ENCODE measurements at regions not wholly inside any gene's neighbourhood (a gene's known extent, or its start where the extent isn't known, plus 50 kb on each side); places are given as distances from the start of the nearest gene placed in this dataset.
A peak's percentile ranks its signal among the peaks of the same experiment; 100 is the strongest.

- no peak overlapping the region for H3K4me3 Mint-ChIP-seq
- peaks cover 5% of the 10 kb centered on the region for H3K9me3 Mint-ChIP-seq
- TF ChIP-seq, protein P1, sequence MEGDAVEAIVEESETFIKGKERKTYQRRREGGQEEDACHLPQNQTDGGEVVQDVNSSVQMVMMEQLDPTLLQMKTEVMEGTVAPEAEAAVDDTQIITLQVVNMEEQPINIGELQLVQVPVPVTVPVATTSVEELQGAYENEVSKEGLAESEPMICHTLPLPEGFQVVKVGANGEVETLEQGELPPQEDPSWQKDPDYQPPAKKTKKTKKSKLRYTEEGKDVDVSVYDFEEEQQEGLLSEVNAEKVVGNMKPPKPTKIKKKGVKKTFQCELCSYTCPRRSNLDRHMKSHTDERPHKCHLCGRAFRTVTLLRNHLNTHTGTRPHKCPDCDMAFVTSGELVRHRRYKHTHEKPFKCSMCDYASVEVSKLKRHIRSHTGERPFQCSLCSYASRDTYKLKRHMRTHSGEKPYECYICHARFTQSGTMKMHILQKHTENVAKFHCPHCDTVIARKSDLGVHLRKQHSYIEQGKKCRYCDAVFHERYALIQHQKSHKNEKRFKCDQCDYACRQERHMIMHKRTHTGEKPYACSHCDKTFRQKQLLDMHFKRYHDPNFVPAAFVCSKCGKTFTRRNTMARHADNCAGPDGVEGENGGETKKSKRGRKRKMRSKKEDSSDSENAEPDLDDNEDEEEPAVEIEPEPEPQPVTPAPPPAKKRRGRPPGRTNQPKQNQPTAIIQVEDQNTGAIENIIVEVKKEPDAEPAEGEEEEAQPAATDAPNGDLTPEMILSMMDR (conservative IDR thresholded peaks at IDR 0.05), result no peak
- H3K27ac Mint-ChIP-seq (ENCODE audit: unreplicated experiment), result no peak overlapping the region
- no peak for DNase-seq (ENCODE audit: low read depth, low spot score)
- no peaks in the 10 kb centered on the region for H3K27me3 Mint-ChIP-seq (ENCODE audit: low read depth)
- peaks cover 8% of the 10 kb centered on the region for H3K4me1 Mint-ChIP-seq
- H3K36me3 Mint-ChIP-seq (ENCODE audit: low read depth), result peaks cover 3% of the 10 kb centered on the region
Observed at GRCh38 chr2:116935097-116935814, 879.2 kb upstream of the DDX18 start.

- Mint-ChIP-seq H3K27ac (ENCODE audit: unreplicated experiment) (no peak overlapping the region), H3K4me1 (no peaks in the 10 kb centered on the region), H3K27me3 (ENCODE audit: low read depth) (no peaks in the 10 kb centered on the region), H3K36me3 (ENCODE audit: low read depth) (no peaks in the 10 kb centered on the region), H3K9me3 (no peaks in the 10 kb centered on the region), H3K4me3 (no peak overlapping the region)
- DNase-seq (ENCODE audit: low read depth, low spot score), result no peak
- TF ChIP-seq, protein P1 (conservative IDR thresholded peaks at IDR 0.05), result no peak
Observed at GRCh38 chr2:116948258-116948657, 866.2 kb upstream of the DDX18 start.

GRCh38 chr2:116949249-116949648 lies 865.2 kb upstream of the DDX18 start:
- H3K36me3 Mint-ChIP-seq (ENCODE audit: low read depth), result no peaks in the 10 kb centered on the region
- no peaks in the 10 kb centered on the region for H3K4me1 Mint-ChIP-seq
- no peak overlapping the region for H3K4me3 Mint-ChIP-seq
- H3K9me3 Mint-ChIP-seq, result no peaks in the 10 kb centered on the region
- H3K27me3 Mint-ChIP-seq (ENCODE audit: low read depth), result no peaks in the 10 kb centered on the region
- no peak for DNase-seq (ENCODE audit: low read depth, low spot score)
- TF ChIP-seq, protein P1 (conservative IDR thresholded peaks at IDR 0.05), result no peak
- H3K27ac Mint-ChIP-seq (ENCODE audit: unreplicated experiment), result no peak overlapping the region

- Mint-ChIP-seq H3K4me1 (no peaks in the 10 kb centered on the region), H3K36me3 (ENCODE audit: low read depth) (peaks cover 3% of the 10 kb centered on the region), H3K4me3 (no peak overlapping the region), H3K9me3 (peaks cover 3% of the 10 kb centered on the region), H3K27ac (ENCODE audit: unreplicated experiment) (no peak overlapping the region), H3K27me3 (ENCODE audit: low read depth) (no peaks in the 10 kb centered on the region)
- DNase-seq (ENCODE audit: low read depth, low spot score), result no peak
- TF ChIP-seq, protein P1 (conservative IDR thresholded peaks at IDR 0.05), result peak; percentile 53
Observed at GRCh38 chr2:116952254-116952653, 862.2 kb upstream of the DDX18 start.

- no peaks in the 10 kb centered on the region for H3K27me3 Mint-ChIP-seq (ENCODE audit: low read depth)
- H3K27ac Mint-ChIP-seq (ENCODE audit: unreplicated experiment), result no peak overlapping the region
- no peak overlapping the region for H3K4me3 Mint-ChIP-seq
- H3K4me1 Mint-ChIP-seq, result no peaks in the 10 kb centered on the region
- H3K36me3 Mint-ChIP-seq (ENCODE audit: low read depth), result peaks cover 3% of the 10 kb centered on the region
- DNase-seq (ENCODE audit: low read depth, low spot score), result no peak
- H3K9me3 Mint-ChIP-seq, result peaks cover 3% of the 10 kb centered on the region
- TF ChIP-seq, protein P1 (conservative IDR thresholded peaks at IDR 0.05), result no peak
Observed at GRCh38 chr2:116955646-116956045, 858.8 kb upstream of the DDX18 start.
